ENCODE measurements at regions not wholly inside any gene's neighbourhood (a gene's known extent, or its start where the extent isn't known, plus 50 kb on each side); places are given as distances from the start of the nearest gene placed in this dataset.

DNA sequence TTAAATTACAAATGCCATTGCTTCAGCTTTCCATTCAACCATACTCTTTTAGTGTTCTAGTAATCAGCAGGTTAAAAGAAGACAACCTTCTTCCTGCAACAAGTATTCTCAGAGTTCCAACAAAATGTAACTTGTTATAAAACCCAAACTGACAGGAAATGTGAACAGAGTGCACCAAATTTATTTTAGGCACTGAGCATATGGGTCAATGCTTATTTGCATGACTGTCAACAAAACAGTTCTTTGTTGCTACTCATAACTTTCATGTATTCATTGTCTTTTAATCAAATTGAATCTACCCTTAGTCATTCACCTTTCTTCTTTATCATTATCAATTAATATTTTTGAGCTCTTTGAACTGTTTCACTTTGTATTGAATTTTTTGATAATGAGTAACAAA lies 554.1 kb downstream of the DACH1 start:
- TF ChIP-seq POLR2A (IDR thresholded peaks at IDR 0.05), result no peak
- TF ChIP-seq, protein P1, sequence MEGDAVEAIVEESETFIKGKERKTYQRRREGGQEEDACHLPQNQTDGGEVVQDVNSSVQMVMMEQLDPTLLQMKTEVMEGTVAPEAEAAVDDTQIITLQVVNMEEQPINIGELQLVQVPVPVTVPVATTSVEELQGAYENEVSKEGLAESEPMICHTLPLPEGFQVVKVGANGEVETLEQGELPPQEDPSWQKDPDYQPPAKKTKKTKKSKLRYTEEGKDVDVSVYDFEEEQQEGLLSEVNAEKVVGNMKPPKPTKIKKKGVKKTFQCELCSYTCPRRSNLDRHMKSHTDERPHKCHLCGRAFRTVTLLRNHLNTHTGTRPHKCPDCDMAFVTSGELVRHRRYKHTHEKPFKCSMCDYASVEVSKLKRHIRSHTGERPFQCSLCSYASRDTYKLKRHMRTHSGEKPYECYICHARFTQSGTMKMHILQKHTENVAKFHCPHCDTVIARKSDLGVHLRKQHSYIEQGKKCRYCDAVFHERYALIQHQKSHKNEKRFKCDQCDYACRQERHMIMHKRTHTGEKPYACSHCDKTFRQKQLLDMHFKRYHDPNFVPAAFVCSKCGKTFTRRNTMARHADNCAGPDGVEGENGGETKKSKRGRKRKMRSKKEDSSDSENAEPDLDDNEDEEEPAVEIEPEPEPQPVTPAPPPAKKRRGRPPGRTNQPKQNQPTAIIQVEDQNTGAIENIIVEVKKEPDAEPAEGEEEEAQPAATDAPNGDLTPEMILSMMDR (IDR thresholded peaks at IDR 0.05), result no peak
